ENCODE measurements at regions not wholly inside any gene's neighbourhood (a gene's known extent, or its start where the extent isn't known, plus 50 kb on each side); places are given as distances from the start of the nearest gene placed in this dataset.
"Not testable (repeated sequence)": the region's sequence is repeated elsewhere in the genome, so short reads cannot be mapped to it uniquely, and the experiment has no call there.

DNA sequence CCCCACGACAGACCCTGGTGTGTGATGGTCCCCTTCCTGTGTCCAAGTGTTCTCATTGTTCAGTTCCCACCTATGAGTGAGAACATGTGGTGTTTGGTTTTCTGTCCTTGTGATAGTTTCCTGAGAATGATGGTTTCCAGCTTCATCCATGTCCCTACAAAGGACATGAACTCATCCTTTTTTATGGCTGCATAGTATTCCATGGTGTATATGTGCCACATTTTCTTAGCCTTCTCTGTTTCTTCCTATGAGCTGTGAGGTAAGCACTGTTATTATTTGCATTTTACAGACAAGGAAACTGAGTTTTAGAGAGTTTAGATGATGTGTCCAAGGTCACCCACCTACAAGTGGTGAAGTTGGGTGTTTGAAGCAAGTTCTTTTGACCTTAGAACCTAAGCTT lies 51.1 kb upstream of the BNC1 start:
- not testable (repeated sequence) for DNase-seq (ENCODE audit: low read depth); H3K4me3 ChIP-seq (ENCODE audit: low read depth, low read length)

DNA sequence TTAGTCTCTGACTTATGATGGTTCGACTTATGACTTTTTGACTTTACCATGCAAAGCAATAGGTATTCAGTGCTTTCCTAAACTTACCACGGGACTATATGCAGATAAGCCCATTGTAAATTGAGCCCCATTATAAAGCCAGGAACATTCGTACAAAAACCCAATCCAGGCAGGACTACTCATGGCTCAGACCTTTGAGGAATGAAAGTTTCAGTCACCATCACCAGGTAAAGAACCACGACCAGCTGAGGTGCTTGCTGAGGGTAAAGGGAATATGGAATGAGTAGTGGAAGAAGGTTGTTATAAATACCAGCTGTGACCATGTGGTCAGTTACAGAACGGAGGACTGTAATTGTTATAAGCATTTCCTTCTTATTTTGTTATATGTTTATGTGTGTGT lies 54.9 kb upstream of the BNC1 start:
- no peak overlapping the region for H3K4me3 ChIP-seq (ENCODE audit: low read depth, low read length)
- no peak for TF ChIP-seq CTCF (IDR thresholded peaks at IDR 0.05; ENCODE audit: insufficient read depth, low read depth, low read length, missing control alignments)
- no peak for DNase-seq (ENCODE audit: low read depth)

GRCh38 chr15:83340087-83340486 lies 55.6 kb upstream of the BNC1 start:
- no peak for TF ChIP-seq CTCF (IDR thresholded peaks at IDR 0.05; ENCODE audit: insufficient read depth, low read depth, low read length, missing control alignments)
- no peak for DNase-seq (ENCODE audit: low read depth)
- H3K4me3 ChIP-seq (ENCODE audit: low read depth, low read length), result no peak overlapping the region

DNA sequence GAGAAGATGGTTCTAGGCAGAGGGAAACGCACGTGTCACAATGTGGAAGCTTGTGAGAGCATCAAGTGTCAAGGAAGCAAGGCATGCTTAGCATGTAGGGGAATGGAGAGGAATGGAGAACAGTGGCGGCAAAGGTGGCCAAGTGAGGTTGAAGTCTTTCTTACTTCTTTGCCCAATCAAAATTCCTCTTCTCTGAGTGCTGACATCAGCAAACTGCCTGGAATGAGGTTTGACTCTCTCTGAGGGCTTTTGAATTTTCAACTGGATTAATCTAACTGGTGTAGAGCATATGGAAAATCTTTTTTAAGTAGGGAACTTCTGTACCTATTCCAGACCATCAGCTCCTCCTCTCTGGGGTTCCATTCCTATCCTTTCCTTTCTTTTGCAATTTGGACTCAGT lies 61.9 kb upstream of the BNC1 start:
- TF ChIP-seq CTCF (IDR thresholded peaks at IDR 0.05; ENCODE audit: insufficient read depth, low read depth, low read length, missing control alignments), result no peak
- DNase-seq (ENCODE audit: low read depth), result no peak
- no peak overlapping the region for H3K4me3 ChIP-seq (ENCODE audit: low read depth, low read length)

DNA sequence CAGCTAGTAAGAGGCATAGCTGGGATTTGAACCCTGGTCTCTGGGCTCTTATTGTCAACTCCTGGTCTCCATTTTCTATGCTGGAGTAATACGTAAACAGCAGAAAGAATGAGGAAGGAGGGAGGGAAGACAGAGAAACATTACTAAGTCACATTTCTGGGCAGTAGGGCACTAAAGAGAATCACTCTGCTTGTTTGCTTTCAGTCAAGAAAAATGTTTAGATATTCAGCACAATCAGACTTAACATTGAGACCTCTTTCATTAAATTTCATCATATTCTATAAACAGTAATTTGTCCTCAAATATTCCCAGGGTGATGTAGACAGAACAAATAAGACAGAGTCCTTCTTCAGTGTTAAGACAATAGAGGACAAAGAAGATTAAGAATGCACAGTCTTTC lies 67.7 kb upstream of the BNC1 start:
- no peak for DNase-seq (ENCODE audit: low read depth)
- no peak for TF ChIP-seq CTCF (IDR thresholded peaks at IDR 0.05; ENCODE audit: insufficient read depth, low read depth, low read length, missing control alignments)
- no peak overlapping the region for H3K4me3 ChIP-seq (ENCODE audit: low read depth, low read length)

DNA sequence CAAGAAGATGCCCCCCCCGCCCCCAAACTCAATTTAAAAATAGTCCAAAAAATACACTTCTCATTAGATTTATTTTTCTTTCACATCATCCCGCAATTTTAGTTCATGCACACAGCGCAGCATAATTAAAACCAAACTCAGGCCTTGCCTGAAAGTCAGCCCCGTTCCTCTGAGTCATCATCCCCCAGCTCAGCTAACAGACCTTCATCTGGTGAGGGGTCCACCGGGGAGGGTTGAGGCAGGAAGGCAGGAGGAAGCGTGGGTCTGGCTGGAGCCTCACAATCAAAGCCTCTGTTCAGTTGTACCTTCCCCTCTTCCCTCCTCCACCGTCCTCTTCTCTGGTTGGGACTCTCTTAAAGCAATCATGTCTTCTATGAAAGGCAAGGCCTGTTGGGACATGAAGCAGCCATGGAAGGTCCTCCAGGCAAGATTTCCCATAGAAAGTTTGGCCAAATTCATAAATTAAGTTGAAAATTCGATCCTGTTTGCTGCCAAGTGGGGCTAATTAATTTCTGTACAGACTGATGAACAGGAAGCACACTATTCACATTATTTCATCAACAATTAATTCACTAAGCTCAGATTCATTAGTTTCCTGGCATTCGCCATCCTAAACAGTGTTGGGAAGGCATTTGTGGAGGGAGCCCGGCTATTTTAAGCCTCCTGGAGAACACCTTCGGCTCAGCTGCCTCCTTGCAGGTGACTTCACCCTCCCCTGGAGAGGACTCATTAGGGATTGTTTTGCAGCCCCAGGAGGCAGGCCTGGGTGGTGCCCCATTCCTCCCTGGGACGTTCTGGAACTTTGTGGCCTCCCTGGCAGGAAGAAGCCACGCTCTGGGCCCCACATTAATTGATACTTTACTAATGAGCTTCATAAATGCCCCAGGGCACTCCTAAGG lies 72.3 kb upstream of the BNC1 start:
- no peak overlapping the region for H3K4me3 ChIP-seq (ENCODE audit: low read depth, low read length)
- no peak for DNase-seq (ENCODE audit: low read depth)
- TF ChIP-seq CTCF (IDR thresholded peaks at IDR 0.05; ENCODE audit: insufficient read depth, low read depth, low read length, missing control alignments), result no peak

- no peak for DNase-seq (ENCODE audit: low read depth)
- TF ChIP-seq CTCF (IDR thresholded peaks at IDR 0.05; ENCODE audit: insufficient read depth, low read depth, low read length, missing control alignments), result no peak
Measured at GRCh38 chr15:83358972-83359564, 74.6 kb upstream of the BNC1 start.

More at GRCh38 chr15:83358972-83359564, 74.6 kb upstream of the BNC1 start:
- H3K4me3 ChIP-seq (ENCODE audit: low read depth, low read length), result no peak overlapping the region

All from GM12865 (cell line).